GM12801 (cell line): ENCODE measurements at regions not wholly inside any gene's neighbourhood (a gene's known extent, or its start where the extent isn't known, plus 50 kb on each side); places are given as distances from the start of the nearest gene placed in this dataset.

Source experiments
- TF ChIP-seq, protein P1 (sequence below): IDR thresholded peaks from one replicate; pipeline ENCODE4 v1.5.1; 2011; ENCODE audit warnings: control low read depth; ENCODE audit not compliant: insufficient read length; ENCODE audit errors: extremely low read depth

DNA sequence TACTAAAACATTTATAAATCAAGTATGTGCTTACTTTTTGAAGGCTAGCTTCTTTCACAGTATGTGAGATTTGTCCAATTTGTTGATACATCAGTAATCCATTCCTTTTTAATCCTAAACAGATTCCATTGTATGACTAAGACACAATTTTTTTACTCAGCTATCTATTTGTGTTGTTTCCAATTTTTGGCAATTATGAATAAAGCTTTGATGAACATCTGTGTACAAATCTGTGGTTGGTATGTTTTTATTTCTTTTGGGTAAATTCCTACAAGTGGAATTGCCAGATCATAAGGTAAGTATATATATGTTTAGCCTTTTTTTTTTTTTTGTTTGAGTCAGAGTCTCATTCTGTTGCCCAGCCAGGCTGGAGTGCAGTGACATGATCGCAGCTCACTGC lies 56.2 kb upstream of the VEPH1 start:
- TF ChIP-seq, protein P1, sequence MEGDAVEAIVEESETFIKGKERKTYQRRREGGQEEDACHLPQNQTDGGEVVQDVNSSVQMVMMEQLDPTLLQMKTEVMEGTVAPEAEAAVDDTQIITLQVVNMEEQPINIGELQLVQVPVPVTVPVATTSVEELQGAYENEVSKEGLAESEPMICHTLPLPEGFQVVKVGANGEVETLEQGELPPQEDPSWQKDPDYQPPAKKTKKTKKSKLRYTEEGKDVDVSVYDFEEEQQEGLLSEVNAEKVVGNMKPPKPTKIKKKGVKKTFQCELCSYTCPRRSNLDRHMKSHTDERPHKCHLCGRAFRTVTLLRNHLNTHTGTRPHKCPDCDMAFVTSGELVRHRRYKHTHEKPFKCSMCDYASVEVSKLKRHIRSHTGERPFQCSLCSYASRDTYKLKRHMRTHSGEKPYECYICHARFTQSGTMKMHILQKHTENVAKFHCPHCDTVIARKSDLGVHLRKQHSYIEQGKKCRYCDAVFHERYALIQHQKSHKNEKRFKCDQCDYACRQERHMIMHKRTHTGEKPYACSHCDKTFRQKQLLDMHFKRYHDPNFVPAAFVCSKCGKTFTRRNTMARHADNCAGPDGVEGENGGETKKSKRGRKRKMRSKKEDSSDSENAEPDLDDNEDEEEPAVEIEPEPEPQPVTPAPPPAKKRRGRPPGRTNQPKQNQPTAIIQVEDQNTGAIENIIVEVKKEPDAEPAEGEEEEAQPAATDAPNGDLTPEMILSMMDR, result no peak
